Lower leg skin (tissue), 3 donors: ENCODE measurements at regions not wholly inside any gene's neighbourhood (a gene's known extent, or its start where the extent isn't known, plus 50 kb on each side); places are given as distances from the start of the nearest gene placed in this dataset.

Experiments
- CTCF ChIP-seq, 3 donors: fragments of 450-650 bp; IDR thresholded peaks; one replicate each; pipeline ENCODE4 v1.5.1; 2016; ENCODE audit warnings: antibody characterized with exemption in 3 of 3, mild to moderate bottlenecking in 3 of 3, moderate library complexity in 2 of 3
- POLR2A ChIP-seq, 2 donors: fragments of 450-650 bp; IDR thresholded peaks; one replicate each; pipeline ENCODE4 v1.6.1; 2016 to 2017; ENCODE audit warnings: antibody characterized with exemption in 2 of 2, mild to moderate bottlenecking in 1 of 2, moderate library complexity in 1 of 2

GRCh38 chr5:74461251-74461650 is 179.3 kb downstream of the ENC1 start:
- TF ChIP-seq CTCF (IDR thresholded peaks at IDR 0.05) (no peak), POLR2A (IDR thresholded peaks at IDR 0.05) (no peak)
